HS-5 (cell line): ENCODE measurements at regions not wholly inside any gene's neighbourhood (a gene's known extent, or its start where the extent isn't known, plus 50 kb on each side); places are given as distances from the start of the nearest gene placed in this dataset.
A peak's percentile ranks its signal among the peaks of the same experiment; 100 is the strongest.

Source experiments
- DNase-seq: peaks from one replicate; pipeline ENCODE4 v3.0.0-alpha.2; 2012; ENCODE audit warnings: low read depth

- DNase-seq, result no peak
These were observed 98.4 kb upstream of the PAPOLG start for GRCh38 chr2:60657673-60658072.

- no peak for DNase-seq
These were observed 97.0 kb upstream of the PAPOLG start for GRCh38 chr2:60659026-60659425.

GRCh38 chr2:60661073-60661738 is 94.9 kb upstream of the PAPOLG start:
- no peak for DNase-seq

GRCh38 chr2:60662781-60663180 is 93.3 kb upstream of the PAPOLG start:
- DNase-seq, result no peak

GRCh38 chr2:60671966-60672365 is 84.1 kb upstream of the PAPOLG start:
- DNase-seq, result no peak

- DNase-seq, result peak; percentile 30
These were observed 81.4 kb upstream of the PAPOLG start for GRCh38 chr2:60674524-60675165.

GRCh38 chr2:60675301-60675700 is 80.8 kb upstream of the PAPOLG start:
- DNase-seq, result no peak

- no peak for DNase-seq
These were observed 79.2 kb upstream of the PAPOLG start for GRCh38 chr2:60676706-60677330.

- DNase-seq, result no peak
These were observed 78.7 kb upstream of the PAPOLG start for GRCh38 chr2:60677356-60677755.

- DNase-seq, result no peak
These were observed 77.5 kb upstream of the PAPOLG start for GRCh38 chr2:60678551-60678950.

GRCh38 chr2:60679036-60679780 is 76.9 kb upstream of the PAPOLG start:
- no peak for DNase-seq

GRCh38 chr2:60693551-60693950 is 62.5 kb upstream of the PAPOLG start:
- no peak for DNase-seq

GRCh38 chr2:60695793-60696192 is 60.3 kb upstream of the PAPOLG start:
- no peak for DNase-seq

- DNase-seq, result no peak
These were observed 56.5 kb upstream of the PAPOLG start for GRCh38 chr2:60699617-60700016.

- DNase-seq, result no peak
These were observed 50.0 kb upstream of the PAPOLG start for GRCh38 chr2:60706021-60706420.
